Motor neuron (in vitro differentiated cells): ENCODE measurements at regions not wholly inside any gene's neighbourhood (a gene's known extent, or its start where the extent isn't known, plus 50 kb on each side); places are given as distances from the start of the nearest gene placed in this dataset.

Experiments used
- ATAC-seq, 8 experiments: fragments of 200-7000 bp; cut with Tn5 transposase; replicated peaks in 6 of 8; 2 replicates each; pipeline ENCODE4 v1.8.0; 2021; ENCODE audit warnings: mild to moderate bottlenecking in 8 of 8, moderate library complexity in 8 of 8
- H3K27ac ChIP-seq, 2 donors: fragments of 250-450 bp; sonication (Bioruptor Pico); 2 replicates each; pipeline ENCODE4 v1.9.0; 2021; ENCODE audit warnings: antibody characterized with exemption in 2 of 2, mild to moderate bottlenecking in 2 of 2, moderate library complexity in 1 of 2
- H3K4me1 ChIP-seq, 2 donors: fragments of 250-450 bp; sonication (Bioruptor Pico); replicated peaks in 1 of 2; 2 replicates each; pipeline ENCODE4 v1.6.1; 2021; ENCODE audit warnings: antibody characterized with exemption in 2 of 2, mild to moderate bottlenecking in 2 of 2, moderate library complexity in 1 of 2
- H3K4me3 ChIP-seq, 5 donors: fragments of 250-450 bp; sonication (Bioruptor Pico); 2 replicates each; pipeline ENCODE4 v1.9.0; 2021; ENCODE audit warnings: antibody characterized with exemption in 5 of 5, mild to moderate bottlenecking in 5 of 5, moderate library complexity in 4 of 5
- WGBS, 10 experiments: fragments of 450-650 bp; shearing (Covaris generic); methylation state at CpG; one replicate each; pipeline ENCODE4 v1.0.0; 2022; 5-methylcytosine and 5-hydroxymethylcytosine counted together
- in situ Hi-C, 9 experiments: fragments of 400-800 bp; cut with MboI; loops; one replicate each; pipeline ENCODE4 v1.15.0; 2021; ENCODE audit warnings: low sequenced_read_pairs in 9 of 9, low pct_unique_long_range_greater_than_20kb in 2 of 9; ENCODE audit not compliant: unreplicated experiment in 9 of 9

DNA sequence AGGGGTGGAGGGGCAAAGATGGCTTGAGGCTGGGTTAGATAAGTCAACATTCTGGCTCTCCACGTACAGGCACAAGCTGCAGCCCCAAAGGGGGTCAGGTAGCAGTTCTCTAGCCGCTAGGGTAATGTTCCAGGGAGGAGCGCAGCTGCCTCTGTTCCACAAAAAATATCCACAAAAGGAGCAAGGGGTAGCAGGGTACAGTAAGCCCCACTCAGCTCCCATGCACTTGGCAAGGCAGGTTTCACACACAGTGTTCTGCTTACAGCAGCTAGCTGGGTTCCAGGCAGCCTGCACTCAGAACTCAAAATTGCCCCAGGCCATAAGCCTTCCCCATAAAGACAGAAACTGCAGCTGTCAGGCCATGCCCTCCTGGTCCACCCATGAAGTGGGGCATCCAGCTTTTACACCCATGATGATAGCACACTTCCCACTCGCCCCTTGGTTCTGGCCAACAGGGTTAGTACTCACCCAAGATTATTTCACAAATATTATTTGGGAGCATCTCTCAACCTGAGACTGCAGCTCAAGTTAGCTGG, 130.0 kb downstream of the CYSLTR2 start:
- peak in 1 of 8 experiments; percentile 21 for ATAC-seq
- H3K4me1 ChIP-seq, result no peaks in the 10 kb centered on the region
- 63 to 100% (median 94%) methylated on average over 1 to 3 of the region's 4 CpGs; no CpG with 5 or more reads in 4 of the 10 experiments for WGBS, 10 experiments
- no peak overlapping the region for H3K4me3 ChIP-seq
- in situ Hi-C loops, result no loop called here
- H3K27ac ChIP-seq, result no peak overlapping the region

DNA sequence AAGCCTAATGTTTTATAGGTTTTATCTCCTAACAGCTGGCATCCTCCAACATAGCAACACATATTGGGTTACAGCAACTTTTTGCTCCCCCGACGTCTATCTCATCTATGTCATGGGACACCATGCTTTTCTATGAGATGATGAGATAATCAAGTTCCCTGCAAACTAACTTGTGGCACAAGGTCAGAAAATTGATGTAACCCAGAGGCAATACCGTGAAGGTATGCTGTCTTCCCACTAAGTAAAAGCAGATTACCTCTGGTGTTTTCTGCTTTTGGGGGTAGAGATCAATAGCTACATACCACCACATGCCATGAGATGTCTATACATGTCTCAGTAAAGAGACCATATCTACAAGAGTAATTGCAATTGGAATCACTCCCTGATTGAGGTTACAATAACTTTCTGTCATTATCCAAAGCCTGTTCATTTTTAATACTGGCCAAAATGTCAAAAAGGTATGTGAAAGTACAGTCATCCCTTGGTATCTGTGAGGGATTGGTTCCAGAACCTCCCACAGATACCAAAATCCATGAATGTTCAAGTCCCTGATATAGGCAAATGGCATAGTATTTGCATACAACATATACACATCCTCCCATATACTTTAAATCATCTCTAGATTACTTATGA, 131.3 kb downstream of the CYSLTR2 start:
- H3K4me1 ChIP-seq, result no peaks in the 10 kb centered on the region
- no peak overlapping the region for H3K27ac ChIP-seq
- 50 to 90% (median 84%) methylated on average over 1 to 3 of the region's 3 CpGs; no CpG with 5 or more reads in 2 of the 10 experiments for WGBS, 10 experiments
- H3K4me3 ChIP-seq, result no peak overlapping the region
- in situ Hi-C loops, result no loop called here
- no peak for ATAC-seq

DNA sequence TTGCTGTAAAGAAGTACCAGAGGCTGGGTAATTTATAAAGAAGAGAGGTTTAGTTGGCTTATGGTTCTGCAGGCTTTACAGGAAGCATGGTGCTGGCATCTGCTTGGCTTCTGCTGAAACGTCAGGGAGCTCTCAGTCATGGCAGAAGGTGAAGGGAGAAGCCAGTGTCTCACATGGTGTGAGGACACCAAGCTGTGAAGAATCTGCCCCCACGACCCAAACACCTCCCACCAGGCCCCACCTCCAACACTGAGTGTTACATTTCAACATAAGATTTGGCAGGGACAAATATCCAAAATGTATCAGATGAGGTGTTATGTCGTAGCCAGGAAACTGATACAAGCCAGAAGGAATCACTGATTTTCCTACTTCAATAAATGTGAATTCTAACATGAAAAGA, 136.5 kb downstream of the CYSLTR2 start:
- H3K4me3 ChIP-seq, result no peak overlapping the region
- no peak overlapping the region for H3K27ac ChIP-seq
- in situ Hi-C loops, result no loop called here
- ATAC-seq, result no peak
- H3K4me1 ChIP-seq, result no peaks in the 10 kb centered on the region
- 50 to 100% (median 80%) methylated on average over 1 to 3 of the region's 3 CpGs; no CpG with 5 or more reads in 3 of the 10 experiments for WGBS, 10 experiments

DNA sequence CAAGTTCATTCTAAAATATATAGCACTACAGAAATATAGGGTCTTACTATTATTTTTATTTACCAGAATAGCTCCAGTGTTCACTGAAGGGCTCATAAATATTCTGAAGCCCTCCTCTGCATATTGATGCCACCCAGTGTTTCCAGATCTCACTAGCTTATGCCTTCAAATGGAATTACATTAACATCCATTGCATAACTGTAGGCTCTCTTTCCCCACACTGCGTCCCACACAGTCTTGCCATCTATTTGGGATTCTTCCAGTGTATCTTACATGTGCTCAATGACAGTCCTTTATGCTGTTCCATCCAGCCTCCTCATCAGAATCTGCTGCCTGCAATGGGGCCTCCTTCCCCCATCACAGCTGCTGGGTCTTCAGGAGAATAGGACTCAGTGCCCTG, 137.2 kb downstream of the CYSLTR2 start:
- in situ Hi-C loops, result no loop called here
- WGBS, 10 experiments, result 71 to 100% methylated on average over 1 of the region's 1 CpG; no CpG with 5 or more reads in 8 of the 10 experiments
- peak in 3 of 8 experiments; percentile 70 to 91 (median 73) for ATAC-seq
- Histone ChIP-seq H3K4me1 (no peaks in the 10 kb centered on the region), H3K4me3 (no peak overlapping the region), H3K27ac (no peak overlapping the region)

DNA sequence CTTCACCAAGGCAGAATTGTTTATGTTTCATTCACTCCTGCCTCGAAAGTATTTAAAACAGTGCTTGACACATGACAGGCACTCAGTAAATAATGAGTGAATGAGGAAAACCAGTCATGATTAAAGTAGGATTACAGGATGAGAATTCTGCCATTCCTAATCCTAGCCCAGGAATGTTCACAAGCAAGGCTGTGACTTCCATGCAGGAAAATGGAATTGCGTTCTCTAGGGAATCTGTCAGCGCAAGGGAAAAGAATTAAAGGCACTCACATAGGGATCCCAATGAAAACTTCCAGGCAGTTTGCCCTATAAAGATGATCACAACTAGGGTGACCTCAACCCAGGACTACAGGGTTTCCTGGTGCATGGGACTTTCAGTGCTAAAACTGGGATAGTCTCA, 143.4 kb downstream of the CYSLTR2 start:
- in situ Hi-C loops, result no loop called here
- no peak for ATAC-seq
- H3K4me1 ChIP-seq, result no peaks in the 10 kb centered on the region
- H3K27ac ChIP-seq, result no peak overlapping the region
- WGBS, 10 experiments, result 58 to 100% (median 88%) methylated on average over 1 to 3 of the region's 3 CpGs; no CpG with 5 or more reads in 2 of the 10 experiments
- no peak overlapping the region for H3K4me3 ChIP-seq

DNA sequence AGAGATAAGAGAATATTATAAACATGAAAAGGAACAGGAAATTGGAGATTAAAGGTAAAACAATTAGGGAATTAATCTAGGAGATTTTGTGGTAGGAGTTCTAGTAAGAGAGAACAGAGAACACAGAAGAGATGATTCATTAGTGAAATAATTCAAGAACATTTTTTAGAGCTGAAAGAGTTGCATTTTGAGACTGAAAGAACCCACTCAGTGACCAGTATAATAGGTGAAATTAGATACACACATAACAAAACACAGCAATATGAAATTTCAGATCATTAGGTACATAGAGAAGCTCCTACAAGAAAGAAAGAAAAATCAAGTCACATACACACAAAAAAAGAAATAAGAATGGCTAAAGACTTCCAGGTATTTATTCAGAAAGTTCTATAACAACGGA, 144.0 kb downstream of the CYSLTR2 start:
- in situ Hi-C loops, result no loop called here
- WGBS, 10 experiments, result 45 to 100% (median 94%) methylated on average over 1 of the region's 1 CpG; no CpG with 5 or more reads in 1 of the 10 experiments
- no peak overlapping the region for H3K27ac ChIP-seq
- no peak overlapping the region for H3K4me3 ChIP-seq
- H3K4me1 ChIP-seq, result no peaks in the 10 kb centered on the region
- no peak for ATAC-seq

DNA sequence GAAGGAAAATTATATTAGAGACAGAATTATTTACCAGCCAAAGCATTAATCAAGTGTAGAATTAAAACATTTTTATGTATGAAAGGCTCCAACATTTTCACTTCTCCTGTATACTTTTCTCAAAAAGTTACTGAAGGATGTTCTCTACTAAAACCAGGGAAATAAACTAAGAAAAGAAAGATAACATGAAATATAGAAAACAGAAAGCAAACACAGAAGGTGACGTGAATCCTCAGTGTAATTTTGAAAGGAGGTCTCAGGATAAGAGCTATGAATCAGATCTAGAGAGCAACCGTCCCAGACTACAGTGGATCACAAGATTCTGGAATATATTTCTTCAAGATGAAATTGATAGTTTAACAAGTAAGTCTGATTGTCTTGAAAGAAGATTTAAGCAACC, 144.5 kb downstream of the CYSLTR2 start:
- no peaks in the 10 kb centered on the region for H3K4me1 ChIP-seq
- in situ Hi-C loops, result no loop called here
- no peak for ATAC-seq
- 64 to 100% (median 89%) methylated on average over 1 to 2 of the region's 2 CpGs for WGBS, 10 experiments
- no peak overlapping the region for H3K27ac ChIP-seq
- H3K4me3 ChIP-seq, result no peak overlapping the region

DNA sequence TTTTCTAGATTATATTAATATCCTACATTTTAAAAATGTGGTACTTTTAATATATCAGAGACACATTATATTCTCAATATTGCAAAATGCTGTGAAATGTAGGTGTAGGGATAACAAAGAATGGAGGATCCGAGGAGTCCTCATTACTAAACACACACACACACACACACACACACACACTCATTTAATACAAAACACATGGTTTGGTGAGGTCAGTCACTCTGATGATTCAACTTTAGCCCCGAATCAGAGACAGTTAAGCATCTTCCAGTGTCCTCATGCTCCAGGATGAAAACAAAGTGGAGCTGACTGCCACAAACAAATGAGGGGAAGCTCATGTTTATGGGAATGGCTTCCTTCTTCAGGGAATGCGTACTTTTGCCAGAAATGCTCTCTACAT, 147.5 kb downstream of the CYSLTR2 start:
- ATAC-seq, result peak in 3 of 8 experiments; percentile 45 to 68 (median 58)
- in situ Hi-C loops, result no loop called here
- WGBS, 10 experiments, result 0 to 100% (median 71%) methylated on average over 1 to 3 of the region's 3 CpGs; no CpG with 5 or more reads in 2 of the 10 experiments
- no peak overlapping the region for H3K27ac ChIP-seq
- H3K4me1 ChIP-seq, result no peaks in the 10 kb centered on the region
- H3K4me3 ChIP-seq, result no peak overlapping the region

DNA sequence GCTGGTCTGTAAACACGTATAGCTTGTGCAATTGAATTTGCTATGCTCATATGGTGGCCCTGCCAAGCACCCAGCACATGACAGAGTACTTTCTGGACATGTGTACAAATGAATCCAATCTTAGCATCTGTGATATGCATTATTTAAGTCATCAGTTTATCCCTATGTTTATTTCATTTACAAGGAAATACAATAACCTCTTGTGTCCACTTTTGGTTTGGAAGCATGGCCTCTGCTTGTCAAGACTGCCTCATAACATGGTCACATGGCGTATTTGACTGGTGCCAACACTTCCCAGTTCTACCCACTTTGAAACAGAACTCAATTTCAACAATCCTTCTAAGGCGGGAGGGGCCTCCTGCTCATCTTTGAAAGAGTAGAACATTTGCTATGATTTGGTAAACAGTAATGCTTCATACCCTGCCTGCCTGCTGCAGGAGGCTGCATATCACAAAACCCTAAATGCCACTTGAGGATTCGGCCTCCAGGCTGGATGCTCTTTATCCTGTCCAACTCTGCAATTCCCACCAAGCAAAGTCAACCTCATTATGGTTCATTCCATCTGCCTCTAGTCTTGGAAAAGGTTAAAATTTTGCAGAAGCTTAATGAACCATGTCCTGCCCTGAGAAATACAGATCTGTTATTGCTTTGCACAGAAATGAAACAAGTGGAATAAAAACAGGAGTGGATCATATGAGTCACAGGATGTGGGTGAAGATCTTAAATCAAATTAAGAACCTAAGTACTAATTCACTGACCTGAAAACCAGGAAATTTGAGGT, 151.3 kb downstream of the CYSLTR2 start:
- in situ Hi-C loops, result no loop called here
- no peak overlapping the region for H3K4me3 ChIP-seq
- H3K4me1 ChIP-seq, result no peaks in the 10 kb centered on the region
- no peak for ATAC-seq
- no peak overlapping the region for H3K27ac ChIP-seq
- 0 to 100% (median 78%) methylated on average over 1 to 4 of the region's 4 CpGs for WGBS, 10 experiments

DNA sequence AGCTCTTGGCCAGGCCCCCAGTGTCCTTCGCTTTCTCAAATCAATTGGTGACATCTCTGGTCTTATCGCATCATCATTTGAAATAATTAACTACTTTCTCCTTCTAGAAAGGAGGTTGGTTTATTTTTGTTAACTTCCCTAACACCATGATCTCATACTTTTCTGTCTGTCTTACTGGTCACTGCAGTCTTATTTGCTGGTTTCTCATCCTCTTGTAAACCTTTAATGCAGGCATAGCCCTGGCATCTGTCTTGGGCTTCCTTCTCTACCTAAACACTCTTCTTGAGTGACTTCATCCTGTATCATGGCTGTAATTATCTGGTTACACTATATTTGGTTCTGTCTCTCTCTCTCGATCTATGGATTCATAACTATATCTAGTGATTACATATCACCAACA, 152.8 kb downstream of the CYSLTR2 start:
- WGBS, 10 experiments, result 53 to 100% (median 88%) methylated on average over 1 to 3 of the region's 3 CpGs
- no peak overlapping the region for H3K4me3 ChIP-seq
- in situ Hi-C loops, result no loop called here
- H3K4me1 ChIP-seq, result no peaks in the 10 kb centered on the region
- no peak for ATAC-seq
- no peak overlapping the region for H3K27ac ChIP-seq

DNA sequence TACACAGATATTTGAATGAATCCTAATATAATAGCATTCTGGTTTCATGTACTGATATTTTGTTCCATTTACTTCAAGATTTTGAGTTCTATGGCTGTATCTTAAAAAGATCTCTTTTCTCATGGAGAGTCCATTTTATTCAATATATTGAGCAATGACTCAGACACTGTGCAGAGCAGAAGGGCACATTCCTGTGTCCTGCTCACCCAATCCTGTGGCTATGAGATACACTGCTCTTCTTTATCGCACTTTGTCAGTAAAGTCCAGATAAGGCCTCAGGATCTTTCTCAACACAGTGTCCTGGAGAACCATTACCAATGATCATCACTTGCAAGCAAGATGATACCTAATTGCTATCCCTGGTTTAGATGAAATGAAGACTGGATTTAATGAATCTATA, 155.0 kb downstream of the CYSLTR2 start:
- WGBS, 10 experiments, result 85 to 100% (median 94%) methylated on average over 1 of the region's 1 CpG; no CpG with 5 or more reads in 6 of the 10 experiments
- H3K4me1 ChIP-seq, result no peaks in the 10 kb centered on the region
- ATAC-seq, result no peak
- in situ Hi-C loops, result no loop called here
- H3K27ac ChIP-seq, result no peak overlapping the region
- no peak overlapping the region for H3K4me3 ChIP-seq

DNA sequence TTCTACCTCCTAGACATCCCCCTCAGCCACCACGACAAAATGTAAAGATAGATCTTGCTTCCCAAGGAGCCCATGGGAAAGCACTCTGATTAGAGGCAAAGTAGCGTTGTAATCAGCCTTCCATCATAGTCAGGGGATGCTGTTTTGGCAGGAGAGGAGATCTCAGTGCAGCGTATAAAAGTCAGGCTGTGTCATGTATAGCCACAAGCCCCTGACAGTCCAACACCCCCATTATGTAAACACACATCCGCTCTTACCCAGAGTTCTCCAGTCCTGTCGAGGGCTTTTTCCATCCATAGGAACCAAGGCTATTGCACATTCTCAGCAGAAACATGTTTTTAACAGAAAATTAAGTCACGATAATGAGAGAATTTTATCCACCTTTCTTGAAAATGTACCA, 156.3 kb downstream of the CYSLTR2 start:
- Histone ChIP-seq H3K4me1 (no peaks in the 10 kb centered on the region), H3K4me3 (no peak overlapping the region), H3K27ac (no peak overlapping the region)
- ATAC-seq, result no peak
- in situ Hi-C loops, result no loop called here
- WGBS, 10 experiments, result 31 to 100% (median 88%) methylated on average over 1 to 6 of the region's 6 CpGs; no CpG with 5 or more reads in 3 of the 10 experiments

DNA sequence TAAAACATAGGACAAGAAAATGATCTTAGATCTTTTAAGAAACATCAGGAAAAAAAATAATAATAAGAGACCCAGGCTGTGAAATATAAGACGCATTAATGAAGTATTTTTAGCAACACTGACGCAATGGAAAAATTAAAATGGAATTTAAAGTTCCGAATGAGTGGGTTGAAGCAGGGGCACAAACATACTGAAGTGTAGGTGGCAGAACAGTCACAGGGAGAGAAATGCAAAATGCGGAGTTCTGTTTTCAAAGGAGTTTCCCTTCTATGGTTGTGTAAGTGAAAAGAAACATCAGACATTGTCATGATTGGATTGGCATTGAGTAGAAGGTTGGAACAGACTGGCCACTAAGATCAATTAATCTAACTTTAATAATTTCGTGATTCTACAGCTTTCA, 159.8 kb downstream of the CYSLTR2 start:
- 37 to 100% (median 89%) methylated on average over 1 to 5 of the region's 5 CpGs for WGBS, 10 experiments
- no peak overlapping the region for H3K4me3 ChIP-seq
- H3K4me1 ChIP-seq, result no peaks in the 10 kb centered on the region
- ATAC-seq, result no peak
- no peak overlapping the region for H3K27ac ChIP-seq
- in situ Hi-C loops, result no loop called here
